Cerebellar nuclear complex (tissue), 1 donor: ENCODE measurements at regions not wholly inside any gene's neighbourhood (a gene's known extent, or its start where the extent isn't known, plus 50 kb on each side); places are given as distances from the start of the nearest gene placed in this dataset.

Experiments
- DNase-seq, 2 experiments: peaks; one replicate each; lab custom pipeline; 2025; lab: John Stamatoyannopoulos, UW

DNA sequence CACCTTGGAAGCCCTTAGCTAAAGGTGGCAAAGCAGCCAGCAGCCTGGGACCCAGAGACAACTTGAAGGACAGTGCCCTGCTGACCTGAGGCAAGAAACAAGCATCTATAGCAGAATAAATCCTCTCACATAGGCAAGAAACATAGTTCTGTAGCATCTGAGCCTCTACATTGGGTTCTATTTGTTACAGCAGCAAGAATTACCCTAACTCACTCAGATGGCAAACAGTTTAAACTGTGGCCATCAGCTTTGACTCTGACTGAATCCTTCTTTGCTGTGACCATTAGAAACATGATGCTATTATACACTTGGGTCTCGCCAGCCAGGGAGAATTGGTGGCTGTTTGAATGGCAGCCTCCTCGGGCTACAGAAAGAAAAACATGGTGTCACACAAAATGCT, 53.1 kb upstream of the CCL1 start:
- no peak for DNase-seq

DNA sequence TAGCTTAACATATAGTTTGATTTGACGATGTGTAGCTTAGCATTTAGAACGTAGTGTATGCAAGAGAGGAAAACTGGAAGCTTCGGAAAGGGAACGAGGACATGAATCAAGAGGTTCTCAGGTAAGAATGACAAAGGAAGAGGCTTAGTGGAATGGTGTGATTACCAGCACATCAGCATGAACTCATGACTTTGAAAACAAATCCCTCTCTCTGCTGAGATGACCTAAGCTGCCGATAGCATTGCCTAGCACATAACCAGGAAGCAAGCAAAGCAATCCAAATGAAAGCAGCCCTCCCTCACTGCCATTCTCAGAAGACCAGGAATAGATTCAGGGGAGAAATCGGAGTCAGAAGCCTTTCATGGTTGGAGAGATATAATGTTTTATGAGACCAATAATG, 51.3 kb upstream of the CCL1 start:
- DNase-seq = no peak

GRCh38 chr17:34413443-34414119, 50.5 kb upstream of the CCL1 start:
- DNase-seq = no peak

GRCh38 chr17:34412965-34413441, 50.0 kb upstream of the CCL1 start:
- no peak for DNase-seq
